ENCODE measurements at regions not wholly inside any gene's neighbourhood (a gene's known extent, or its start where the extent isn't known, plus 50 kb on each side); places are given as distances from the start of the nearest gene placed in this dataset.

GRCh38 chr13:34542321-34542720 is 399.7 kb upstream of the NBEA start:
- H3K4me3 ChIP-seq (replicated peaks; ENCODE audit: insufficient read depth, low read length) = no peak overlapping the region
- TF ChIP-seq POLR2AphosphoS5 (IDR thresholded peaks at IDR 0.05; ENCODE audit: low read depth) = no peak
- no peak for TF ChIP-seq REST (IDR thresholded peaks at IDR 0.05; ENCODE audit: insufficient replicate concordance, low read depth)
- TF ChIP-seq GABPA (IDR thresholded peaks at IDR 0.05; ENCODE audit: low read depth) = no peak
- TF ChIP-seq CTCF (IDR thresholded peaks at IDR 0.05; ENCODE audit: insufficient read depth, low read length) = no peak
- H3K27me3 ChIP-seq (ENCODE audit: insufficient read depth, poor library complexity, severe bottlenecking) = no peaks in the 10 kb centered on the region
- no peak overlapping the region for H3K27ac ChIP-seq (replicated peaks)
- no peak for DNase-seq (ENCODE audit: low read depth in 1 of 2, low spot score in 1 of 2)

GRCh38 chr13:34543836-34544235 is 398.2 kb upstream of the NBEA start:
- TF ChIP-seq SPI1 (IDR thresholded peaks at IDR 0.05; ENCODE audit: borderline replicate concordance, low read depth) (no peak), POLR2AphosphoS5 (IDR thresholded peaks at IDR 0.05; ENCODE audit: low read depth) (no peak), GABPA (IDR thresholded peaks at IDR 0.05; ENCODE audit: low read depth) (no peak)
- DNase-seq (ENCODE audit: low read depth in 1 of 2, low spot score in 1 of 2) = no peak
- H3K27ac ChIP-seq (replicated peaks) = no peak overlapping the region
- no peaks in the 10 kb centered on the region for H3K27me3 ChIP-seq (ENCODE audit: insufficient read depth, poor library complexity, severe bottlenecking)
- H3K4me3 ChIP-seq (replicated peaks; ENCODE audit: insufficient read depth, low read length) = no peak overlapping the region

- no peak for DNase-seq (ENCODE audit: low read depth in 1 of 2, low spot score in 1 of 2)
- H3K4me3 ChIP-seq (replicated peaks; ENCODE audit: insufficient read depth, low read length) = no peak overlapping the region
- no peak for TF ChIP-seq SPI1 (IDR thresholded peaks at IDR 0.05; ENCODE audit: borderline replicate concordance, low read depth)
- TF ChIP-seq CTCF (IDR thresholded peaks at IDR 0.05; ENCODE audit: insufficient read depth, low read length) = no peak
- no peak for TF ChIP-seq POLR2AphosphoS5 (IDR thresholded peaks at IDR 0.05; ENCODE audit: low read depth)
- TF ChIP-seq REST (IDR thresholded peaks at IDR 0.05; ENCODE audit: insufficient replicate concordance, low read depth) = no peak
- no peak for TF ChIP-seq GABPA (IDR thresholded peaks at IDR 0.05; ENCODE audit: low read depth)
- no peak overlapping the region for H3K27ac ChIP-seq (replicated peaks)
- H3K27me3 ChIP-seq (ENCODE audit: insufficient read depth, poor library complexity, severe bottlenecking) = no peaks in the 10 kb centered on the region
Measured at GRCh38 chr13:34545461-34545860, 396.6 kb upstream of the NBEA start.

- TF ChIP-seq CTCF (IDR thresholded peaks at IDR 0.05; ENCODE audit: insufficient read depth, low read length) = no peak
- no peak for TF ChIP-seq GABPA (IDR thresholded peaks at IDR 0.05; ENCODE audit: low read depth)
- no peak for TF ChIP-seq POLR2AphosphoS5 (IDR thresholded peaks at IDR 0.05; ENCODE audit: low read depth)
- no peak for TF ChIP-seq REST (IDR thresholded peaks at IDR 0.05; ENCODE audit: insufficient replicate concordance, low read depth)
Measured at GRCh38 chr13:34546344-34547250, 395.5 kb upstream of the NBEA start.

More at GRCh38 chr13:34546344-34547250, 395.5 kb upstream of the NBEA start:
- DNase-seq (ENCODE audit: low read depth in 1 of 2, low spot score in 1 of 2) = no peak
- Histone ChIP-seq H3K27me3 (ENCODE audit: insufficient read depth, poor library complexity, severe bottlenecking) (no peaks in the 10 kb centered on the region), H3K27ac (replicated peaks) (no peak overlapping the region), H3K4me3 (replicated peaks; ENCODE audit: insufficient read depth, low read length) (no peak overlapping the region)

Data from HL-60 (cell line).